Activated CD4-positive, alpha-beta memory T cell treated with anti-CD3 and anti-CD28 coated beads for 36 hours (primary cell): ENCODE measurements at regions not wholly inside any gene's neighbourhood (a gene's known extent, or its start where the extent isn't known, plus 50 kb on each side); places are given as distances from the start of the nearest gene placed in this dataset.

Source experiments
- CTCF ChIA-PET: fragments of 350-600 bp; sonication (Branson Sonifier 250); formaldehyde crosslinking; loops from one replicate; lab custom pipeline; 2021; ENCODE audit warnings: antibody characterized with exemption, inconsistent platforms; lab: Charles Lee
- POLR2A ChIA-PET: fragments of 350-600 bp; sonication (Branson Sonifier 250); formaldehyde crosslinking; loops from one replicate; lab custom pipeline; 2021; ENCODE audit warnings: antibody characterized with exemption; lab: Charles Lee
- DNase-seq: peaks from one replicate; pipeline ENCODE4 v3.0.0-alpha.2; 2020
- H3K27ac Mint-ChIP-seq: one replicate; pipeline ENCODE4 v1.8.0; 2021; ENCODE audit warnings: mixed read lengths
- H3K27me3 Mint-ChIP-seq: one replicate; pipeline ENCODE4 v1.8.0; 2021; ENCODE audit warnings: mixed read lengths
- H3K36me3 Mint-ChIP-seq: one replicate; pipeline ENCODE4 v1.8.0; 2021; ENCODE audit warnings: mixed read lengths
- H3K4me1 Mint-ChIP-seq: one replicate; pipeline ENCODE4 v1.8.0; 2021; ENCODE audit warnings: low read depth, mixed read lengths
- H3K4me3 Mint-ChIP-seq: one replicate; pipeline ENCODE4 v1.8.0; 2021; ENCODE audit warnings: mild to moderate bottlenecking, mixed read lengths
- H3K9me3 Mint-ChIP-seq: one replicate; pipeline ENCODE4 v1.8.0; 2021; ENCODE audit warnings: mixed read lengths
- intact Hi-C: fragments of 100-400 bp; cut with micrococcal nuclease; formaldehyde crosslinking; loops from one replicate; pipeline ENCODE4 v1.15.1; 2023

DNA sequence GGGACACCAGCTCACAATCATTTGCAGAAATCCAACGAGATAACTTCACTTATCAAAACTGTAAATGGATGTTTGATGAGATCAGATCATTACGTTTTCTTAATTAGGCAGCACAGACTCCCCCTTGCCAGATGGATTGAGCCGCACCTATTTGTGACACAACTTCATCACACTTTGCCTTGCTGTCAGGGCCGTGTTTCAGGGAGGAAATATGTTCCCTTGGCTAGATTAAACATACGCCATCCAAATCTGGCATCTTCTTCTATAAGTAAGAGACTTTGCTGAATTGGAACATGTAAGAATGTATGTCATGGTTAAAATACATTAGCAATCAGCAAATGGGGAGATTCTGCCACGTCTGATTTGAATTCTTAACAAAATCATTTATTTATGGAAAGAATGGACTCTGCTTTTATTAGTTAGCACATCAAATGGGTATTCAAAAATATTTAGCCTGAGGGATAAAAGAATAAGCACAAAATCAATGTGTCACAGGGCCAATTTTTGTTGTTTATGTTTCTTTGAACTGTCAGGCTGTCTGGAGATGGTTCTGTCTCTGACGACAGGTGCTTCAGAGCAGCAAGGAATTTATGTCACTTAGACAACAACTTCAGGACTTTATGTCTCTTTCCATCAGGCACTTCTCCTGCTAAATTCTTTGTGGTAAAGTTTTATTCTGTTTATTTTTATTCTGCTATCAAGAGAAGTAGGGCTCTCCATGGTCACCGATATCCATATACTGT is 326.1 kb upstream of the NCAM1 start:
- peaks cover 2% of the 10 kb centered on the region for H3K9me3 Mint-ChIP-seq
- POLR2A ChIA-PET, result no interaction called here
- no peak overlapping the region for H3K27ac Mint-ChIP-seq
- CTCF ChIA-PET, result no interaction called here
- peaks cover 9% of the 10 kb centered on the region for H3K27me3 Mint-ChIP-seq
- no peaks in the 10 kb centered on the region for H3K4me1 Mint-ChIP-seq
- H3K4me3 Mint-ChIP-seq, result no peak overlapping the region
- DNase-seq, result no peak
- H3K36me3 Mint-ChIP-seq, result no peaks in the 10 kb centered on the region
- intact Hi-C loops, result no loop called here

DNA sequence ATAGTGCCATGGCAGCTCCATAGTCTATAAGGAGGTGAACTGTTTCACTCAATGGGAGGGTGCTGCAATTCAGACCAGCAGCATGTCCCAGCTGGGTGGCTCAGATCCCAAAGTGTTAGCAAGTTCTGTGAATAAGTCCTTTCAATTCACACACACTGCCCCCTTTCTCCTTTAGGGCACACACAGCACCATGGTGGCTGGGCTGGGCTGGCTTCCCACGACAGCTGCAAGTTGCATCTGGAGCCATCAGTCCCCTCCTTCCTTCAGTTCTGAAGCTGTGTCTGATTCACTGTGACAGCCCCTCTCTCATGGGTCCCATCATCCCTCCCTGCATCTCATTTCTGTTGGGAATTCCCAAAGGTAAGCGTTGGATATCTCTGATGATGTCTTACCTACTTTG is 324.1 kb upstream of the NCAM1 start:
- Mint-ChIP-seq H3K27me3 (peaks cover 9% of the 10 kb centered on the region), H3K27ac (no peak overlapping the region), H3K4me3 (no peak overlapping the region), H3K36me3 (no peaks in the 10 kb centered on the region), H3K4me1 (no peaks in the 10 kb centered on the region), H3K9me3 (peaks cover 8% of the 10 kb centered on the region)
- ChIA-PET CTCF (interaction anchor here (0.7 kb wide), 1 partner anchor 49 kb away, joined by 4 read pairs; no protein-coding TSS in a partner anchor), POLR2A (interaction anchor here (0.6 kb wide), 1 partner anchor 926 kb away, joined by 3 read pairs; no protein-coding TSS in a partner anchor)
- intact Hi-C loops, result no loop called here
- DNase-seq, result no peak

DNA sequence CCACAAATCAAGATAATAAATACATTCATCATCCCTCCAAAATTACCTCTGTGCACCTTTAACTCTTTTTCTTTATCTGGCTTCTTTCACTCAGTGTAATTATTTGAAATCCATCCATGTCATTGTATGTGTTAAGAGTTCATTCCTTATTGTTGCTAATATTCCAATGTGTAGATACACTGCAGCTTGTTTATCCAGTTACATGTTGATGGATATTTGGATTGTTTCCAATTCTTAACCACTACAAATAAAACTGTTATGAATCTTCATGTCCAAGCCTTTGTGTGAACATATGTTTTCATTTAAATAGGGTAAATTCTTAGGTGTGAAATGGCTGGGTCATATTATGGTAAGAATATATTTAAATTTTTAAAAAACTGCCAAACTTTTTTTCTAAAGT is 323.3 kb upstream of the NCAM1 start:
- ChIA-PET POLR2A (no interaction called here), CTCF (no interaction called here)
- H3K27ac Mint-ChIP-seq, result no peak overlapping the region
- no peaks in the 10 kb centered on the region for H3K36me3 Mint-ChIP-seq
- DNase-seq, result no peak
- intact Hi-C loops, result no loop called here
- H3K4me3 Mint-ChIP-seq, result no peak overlapping the region
- H3K27me3 Mint-ChIP-seq, result peaks cover 9% of the 10 kb centered on the region
- H3K9me3 Mint-ChIP-seq, result peaks cover 9% of the 10 kb centered on the region
- H3K4me1 Mint-ChIP-seq, result no peaks in the 10 kb centered on the region

DNA sequence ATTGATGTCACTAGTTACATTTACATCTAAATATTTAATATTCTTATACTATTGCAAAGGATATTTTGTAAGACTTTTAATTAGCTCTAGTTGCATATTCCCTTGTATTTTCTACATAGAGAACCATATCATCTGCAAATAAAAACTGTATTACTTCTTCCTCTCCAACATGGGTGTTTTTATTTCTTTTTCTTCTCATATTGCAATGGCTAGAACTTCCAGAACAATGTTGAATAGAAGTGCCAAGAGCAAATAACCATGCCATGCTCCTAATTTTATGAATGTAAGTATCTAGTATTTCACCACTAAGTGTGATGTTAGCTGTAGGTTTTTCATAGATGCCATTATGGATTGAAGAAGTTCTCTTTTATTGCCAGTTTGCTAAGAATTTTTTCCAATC is 321.8 kb upstream of the NCAM1 start:
- DNase-seq, result no peak
- intact Hi-C loops, result no loop called here
- H3K9me3 Mint-ChIP-seq, result peaks cover 13% of the 10 kb centered on the region
- H3K4me3 Mint-ChIP-seq, result no peak overlapping the region
- H3K27ac Mint-ChIP-seq, result no peak overlapping the region
- ChIA-PET CTCF (no interaction called here), POLR2A (no interaction called here)
- peaks cover 7% of the 10 kb centered on the region for H3K27me3 Mint-ChIP-seq
- H3K4me1 Mint-ChIP-seq, result no peaks in the 10 kb centered on the region
- H3K36me3 Mint-ChIP-seq, result no peaks in the 10 kb centered on the region

DNA sequence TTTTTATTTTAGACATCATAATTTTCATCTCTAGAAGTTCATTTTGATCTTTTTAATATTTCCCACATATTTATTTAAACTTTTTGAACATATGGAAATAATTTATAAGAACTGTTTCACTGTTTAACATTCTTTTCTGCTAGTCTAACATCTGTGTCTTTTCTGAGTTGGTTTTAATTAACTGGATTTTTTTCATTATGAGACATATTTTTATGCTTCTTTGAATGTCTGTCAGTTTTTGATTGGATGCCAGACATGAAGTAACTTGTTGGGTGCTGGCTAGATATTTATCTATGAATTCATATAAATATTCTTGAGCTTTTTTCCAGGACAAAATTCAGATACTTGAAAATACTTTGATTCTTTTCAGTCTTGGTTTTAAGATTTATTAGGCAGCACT is 317.8 kb upstream of the NCAM1 start:
- no peaks in the 10 kb centered on the region for H3K36me3 Mint-ChIP-seq
- H3K27me3 Mint-ChIP-seq, result peaks cover 1% of the 10 kb centered on the region
- POLR2A ChIA-PET, result no interaction called here

DNA sequence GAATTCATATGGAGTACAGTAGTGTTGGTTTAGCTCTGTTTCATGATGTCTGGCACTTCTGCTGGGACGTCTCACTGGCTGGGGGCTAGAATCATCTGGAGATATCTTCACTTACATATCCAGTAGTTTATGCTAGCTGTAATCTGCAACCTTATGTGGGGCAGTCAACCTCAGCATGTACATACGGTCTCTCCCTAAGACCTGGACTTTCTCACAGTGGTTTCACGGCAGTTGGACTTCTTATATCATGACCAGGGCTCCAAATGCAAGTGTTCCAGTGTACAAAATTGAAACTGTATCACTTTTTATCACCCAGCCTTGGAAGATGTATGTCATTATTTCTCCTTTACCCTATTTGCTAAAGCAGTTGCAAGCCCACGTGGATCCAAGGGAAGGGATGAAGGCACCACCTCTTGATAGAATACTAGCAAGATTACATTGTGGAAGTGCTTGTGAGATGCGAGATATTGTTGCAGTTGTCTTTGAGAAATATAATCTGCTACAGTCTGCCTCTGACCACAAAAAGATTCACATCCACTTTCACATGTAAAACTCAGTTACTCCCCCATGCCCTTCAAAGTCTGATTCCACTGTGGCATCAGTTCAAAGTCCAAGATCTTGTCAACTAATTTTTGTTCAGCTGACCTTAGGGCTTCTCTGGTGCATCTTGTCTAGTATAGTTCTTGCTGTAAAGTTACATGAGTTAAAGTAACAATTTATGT is 316.6 kb upstream of the NCAM1 start:
- Mint-ChIP-seq H3K27me3 (no peaks in the 10 kb centered on the region), H3K9me3 (peaks cover 11% of the 10 kb centered on the region), H3K4me3 (no peak overlapping the region), H3K27ac (no peak overlapping the region), H3K4me1 (no peaks in the 10 kb centered on the region), H3K36me3 (no peaks in the 10 kb centered on the region)
- CTCF ChIA-PET, result interaction anchor here (1.5 kb wide), 1 partner anchor 56 kb away, joined by 3 read pairs; no protein-coding TSS in a partner anchor
- POLR2A ChIA-PET, result no interaction called here
- DNase-seq, result no peak
- intact Hi-C loops, result no loop called here

More for the DNA sequence above, 317.8 kb upstream of the NCAM1 start:
- H3K4me3 Mint-ChIP-seq, result no peak overlapping the region
- H3K27ac Mint-ChIP-seq, result no peak overlapping the region
- H3K9me3 Mint-ChIP-seq, result peaks cover 13% of the 10 kb centered on the region
- no peaks in the 10 kb centered on the region for H3K4me1 Mint-ChIP-seq
- CTCF ChIA-PET, result no interaction called here
- intact Hi-C loops, result no loop called here
- no peak for DNase-seq

DNA sequence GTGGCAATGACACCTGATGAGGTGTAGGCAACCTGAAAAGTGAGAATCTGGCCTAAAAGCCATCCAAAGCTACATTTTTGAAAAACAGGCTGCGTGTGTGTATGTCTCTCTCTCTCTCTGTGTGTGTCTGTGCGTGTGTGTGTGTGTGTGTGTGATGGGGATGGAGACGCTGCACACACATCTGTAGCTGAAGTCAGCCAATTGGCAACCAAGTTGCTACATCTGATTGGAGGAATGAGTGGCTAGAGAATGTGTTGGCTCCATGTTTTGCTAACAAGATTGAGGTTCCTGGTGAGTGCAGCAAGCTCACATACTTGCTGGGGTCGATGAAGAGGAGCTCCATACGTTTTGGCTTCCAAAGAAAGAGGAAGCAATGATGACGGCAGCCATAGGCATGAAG is 311.4 kb upstream of the NCAM1 start:
- no peak for DNase-seq
- ChIA-PET POLR2A (no interaction called here), CTCF (interaction anchor here (1.2 kb wide), 1 partner anchor 62 kb away, joined by 4 read pairs; no protein-coding TSS in a partner anchor)
- Mint-ChIP-seq H3K4me1 (no peaks in the 10 kb centered on the region), H3K4me3 (no peak overlapping the region), H3K27me3 (no peaks in the 10 kb centered on the region), H3K9me3 (no peaks in the 10 kb centered on the region), H3K36me3 (no peaks in the 10 kb centered on the region), H3K27ac (no peak overlapping the region)
- intact Hi-C loops, result no loop called here

DNA sequence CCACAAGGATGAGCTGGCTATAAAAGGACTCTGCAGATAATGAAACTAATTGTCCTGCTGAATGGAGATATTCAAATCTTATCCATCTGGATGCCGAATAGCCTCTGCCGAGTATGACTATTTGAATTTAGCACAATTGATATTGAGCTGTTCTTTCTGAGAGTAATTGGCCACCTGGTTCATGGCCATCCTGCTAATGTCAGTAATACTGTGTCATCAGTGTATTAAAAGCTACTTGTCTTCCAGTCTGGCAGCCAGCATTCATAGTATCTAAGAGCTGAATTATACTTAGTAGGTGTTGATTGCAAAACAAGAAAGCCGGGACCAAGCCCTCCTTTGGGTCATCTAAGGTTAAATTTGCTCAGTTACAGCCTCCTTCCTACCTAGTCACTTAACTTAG is 310.7 kb upstream of the NCAM1 start:
- H3K27ac Mint-ChIP-seq, result no peak overlapping the region
- DNase-seq, result no peak
- H3K9me3 Mint-ChIP-seq, result no peaks in the 10 kb centered on the region
- CTCF ChIA-PET, result interaction anchor here (1.2 kb wide), 1 partner anchor 62 kb away, joined by 4 read pairs; no protein-coding TSS in a partner anchor
- no peaks in the 10 kb centered on the region for H3K4me1 Mint-ChIP-seq
- no peak overlapping the region for H3K4me3 Mint-ChIP-seq
- H3K27me3 Mint-ChIP-seq, result no peaks in the 10 kb centered on the region
- intact Hi-C loops, result no loop called here
- POLR2A ChIA-PET, result no interaction called here
- no peaks in the 10 kb centered on the region for H3K36me3 Mint-ChIP-seq

DNA sequence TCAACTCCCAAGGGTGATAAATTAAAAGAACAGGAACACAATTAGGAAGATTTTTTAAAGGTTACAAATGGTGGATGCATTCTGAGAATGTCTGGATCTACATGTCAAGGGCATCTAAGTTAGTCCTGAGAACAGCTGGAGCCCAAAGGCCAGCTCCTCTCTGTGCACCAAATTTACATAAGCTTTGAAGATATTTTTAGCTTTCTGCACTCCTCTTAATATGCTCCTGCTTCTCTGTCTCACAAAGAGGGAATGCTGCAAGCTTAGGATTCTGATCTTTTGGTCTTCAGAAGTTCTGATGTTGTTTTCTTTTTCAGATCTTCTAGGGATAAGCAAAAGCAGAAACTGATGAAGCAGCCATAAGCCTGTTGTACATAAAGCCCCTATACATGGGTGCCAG is 309.8 kb upstream of the NCAM1 start:
- no peak overlapping the region for H3K27ac Mint-ChIP-seq
- H3K4me1 Mint-ChIP-seq, result no peaks in the 10 kb centered on the region
- no peaks in the 10 kb centered on the region for H3K27me3 Mint-ChIP-seq
- DNase-seq, result no peak
- ChIA-PET CTCF (no interaction called here), POLR2A (no interaction called here)
- intact Hi-C loops, result no loop called here
- H3K36me3 Mint-ChIP-seq, result no peaks in the 10 kb centered on the region
- H3K9me3 Mint-ChIP-seq, result no peaks in the 10 kb centered on the region
- no peak overlapping the region for H3K4me3 Mint-ChIP-seq

DNA sequence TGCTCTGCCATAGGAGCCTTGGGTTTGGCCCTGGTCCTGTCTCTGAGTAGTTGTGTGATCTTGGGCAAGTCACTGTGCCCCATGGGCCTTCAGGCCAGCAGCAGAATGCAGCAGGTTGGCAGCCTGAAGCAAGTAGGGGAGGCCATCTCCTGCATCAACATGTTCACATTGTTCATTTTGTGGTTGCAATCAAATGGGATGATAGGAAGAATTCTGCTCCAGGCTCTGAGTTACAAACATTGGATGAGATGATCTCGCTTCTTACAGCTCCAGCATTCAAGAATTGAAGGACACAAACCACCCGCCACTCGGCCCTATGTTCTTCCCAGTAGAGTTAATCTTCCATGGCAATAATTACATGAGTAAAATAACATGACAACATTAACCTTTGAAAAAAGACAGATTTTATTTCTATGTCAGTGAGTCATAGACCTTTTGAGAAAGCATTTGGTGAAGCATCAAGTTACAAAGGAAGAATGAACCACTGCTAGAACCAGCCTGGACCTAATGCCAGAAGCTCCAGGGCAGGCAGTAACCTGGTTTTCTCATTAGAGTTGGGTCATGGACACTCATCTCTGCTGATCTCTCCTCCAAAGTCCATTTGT is 308.3 kb upstream of the NCAM1 start:
- H3K27ac Mint-ChIP-seq, result no peak overlapping the region
- H3K4me1 Mint-ChIP-seq, result no peaks in the 10 kb centered on the region
- intact Hi-C loops, result no loop called here
- no peaks in the 10 kb centered on the region for H3K27me3 Mint-ChIP-seq
- H3K4me3 Mint-ChIP-seq, result no peak overlapping the region
- CTCF ChIA-PET, result no interaction called here
- POLR2A ChIA-PET, result no interaction called here
- H3K36me3 Mint-ChIP-seq, result no peaks in the 10 kb centered on the region
- DNase-seq, result no peak
- no peaks in the 10 kb centered on the region for H3K9me3 Mint-ChIP-seq

DNA sequence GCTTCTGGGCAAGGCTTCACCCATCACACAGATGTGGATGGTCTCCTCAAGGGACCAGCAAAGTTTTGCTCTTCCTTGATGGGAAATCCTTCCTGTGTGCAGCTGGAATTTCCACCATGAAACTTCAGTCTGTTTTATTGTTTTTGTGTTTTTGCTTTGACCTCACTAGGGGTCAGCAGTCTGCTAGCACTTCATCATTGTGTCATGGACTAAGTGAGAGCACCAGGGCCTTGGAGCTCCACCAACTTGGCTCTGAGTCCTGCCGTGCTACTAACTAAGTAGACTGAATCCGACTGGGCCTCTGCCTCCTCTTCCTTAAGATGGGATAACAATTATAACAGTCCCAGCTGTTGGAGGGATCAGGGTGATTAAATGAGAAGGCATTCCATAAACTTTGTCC is 305.8 kb upstream of the NCAM1 start:
- Mint-ChIP-seq H3K4me1 (no peaks in the 10 kb centered on the region), H3K9me3 (no peaks in the 10 kb centered on the region), H3K27ac (no peak overlapping the region), H3K36me3 (no peaks in the 10 kb centered on the region), H3K4me3 (no peak overlapping the region), H3K27me3 (no peaks in the 10 kb centered on the region)
- intact Hi-C loops, result no loop called here
- CTCF ChIA-PET, result no interaction called here
- no peak for DNase-seq
- POLR2A ChIA-PET, result no interaction called here

DNA sequence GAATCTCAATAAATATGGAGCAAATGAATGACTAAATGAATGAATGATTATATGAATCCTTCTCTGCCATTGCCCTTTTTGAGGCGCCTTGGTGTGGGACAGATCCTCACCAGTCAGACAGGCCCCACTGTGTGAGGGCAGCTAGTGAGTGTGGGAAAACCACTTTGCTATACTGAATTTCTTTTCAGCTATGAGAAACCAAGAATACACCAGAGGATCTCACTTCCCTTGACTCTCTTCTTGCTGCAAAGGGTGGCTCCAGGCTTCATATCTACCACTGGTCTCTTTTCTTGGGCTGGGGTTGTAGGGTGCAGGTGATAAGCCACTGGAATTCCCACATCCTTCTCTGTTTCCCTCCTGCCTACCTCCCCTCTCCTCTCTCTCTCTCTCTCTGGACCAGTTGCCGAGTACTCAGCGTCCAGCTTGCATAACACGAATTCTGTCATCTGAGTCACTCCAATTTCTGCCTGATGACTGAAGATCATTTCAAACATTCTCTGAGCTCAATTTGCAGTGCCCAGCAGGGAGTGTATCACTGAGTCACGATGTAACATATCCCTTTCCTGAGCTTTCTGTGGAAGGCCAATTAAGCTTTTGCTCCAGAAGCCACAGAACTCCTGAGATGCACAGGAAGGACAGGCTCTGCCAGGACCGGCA is 304.3 kb upstream of the NCAM1 start:
- no peaks in the 10 kb centered on the region for H3K27me3 Mint-ChIP-seq
- no peak for DNase-seq
- no peaks in the 10 kb centered on the region for H3K36me3 Mint-ChIP-seq
- no peak overlapping the region for H3K4me3 Mint-ChIP-seq
- ChIA-PET POLR2A (no interaction called here), CTCF (no interaction called here)
- no peaks in the 10 kb centered on the region for H3K9me3 Mint-ChIP-seq
- no peak overlapping the region for H3K27ac Mint-ChIP-seq
- intact Hi-C loops, result no loop called here
- no peaks in the 10 kb centered on the region for H3K4me1 Mint-ChIP-seq
